H9 (cell line): ENCODE measurements at regions not wholly inside any gene's neighbourhood (a gene's known extent, or its start where the extent isn't known, plus 50 kb on each side); places are given as distances from the start of the nearest gene placed in this dataset.
"Not testable (repeated sequence)": the region's sequence is repeated elsewhere in the genome, so short reads cannot be mapped to it uniquely, and the experiment has no call there.

Experiments
- DNase-seq: peaks from one replicate; pipeline ENCODE4 v3.0.0-alpha.2; 2017
- H2AFZ ChIP-seq: one replicate; pipeline ENCODE4 v1.6.1; 2013; ENCODE audit warnings: mild to moderate bottlenecking, low read length, control low read depth, moderate library complexity
- H2AK5ac ChIP-seq: 2 replicates; pipeline ENCODE4 v1.6.1; 2013; ENCODE audit warnings: low read length, control low read depth, mixed read lengths; ENCODE audit not compliant: insufficient read length
- H2BK120ac ChIP-seq: one replicate; pipeline ENCODE4 v1.6.1; 2013; ENCODE audit warnings: low read depth, mild to moderate bottlenecking, low read length, control low read depth, inconsistent platforms; ENCODE audit not compliant: poor library complexity, severe bottlenecking
- H2BK12ac ChIP-seq: 2 replicates; pipeline ENCODE4 v1.6.1; 2013; ENCODE audit warnings: low read length, control low read depth, mixed read lengths, low read depth; ENCODE audit not compliant: insufficient read length
- H2BK15ac ChIP-seq: 2 replicates; pipeline ENCODE4 v1.6.1; 2013; ENCODE audit warnings: low read depth, low read length, control low read depth
- H2BK20ac ChIP-seq: one replicate; pipeline ENCODE4 v1.6.1; 2013; ENCODE audit warnings: low read depth, mild to moderate bottlenecking, low read length, control low read depth, inconsistent platforms; ENCODE audit not compliant: poor library complexity, severe bottlenecking
- H2BK5ac ChIP-seq: 2 replicates; pipeline ENCODE4 v1.6.1; 2013; ENCODE audit warnings: low read length, control low read depth, mixed read lengths; ENCODE audit not compliant: insufficient read length
- H3K14ac ChIP-seq: 2 replicates; pipeline ENCODE4 v1.6.1; 2013; ENCODE audit warnings: low read length, control low read depth; ENCODE audit not compliant: insufficient read depth
- H3K18ac ChIP-seq: 2 replicates; pipeline ENCODE4 v1.6.1; 2013; ENCODE audit warnings: low read depth, mild to moderate bottlenecking, mixed read lengths, low read length, control low read depth; ENCODE audit not compliant: insufficient read length
- H3K23ac ChIP-seq: 2 replicates; pipeline ENCODE4 v1.6.1; 2013; ENCODE audit warnings: low read length, control low read depth, mixed read lengths, low read depth; ENCODE audit not compliant: insufficient read length
- H3K23me2 ChIP-seq: 2 replicates; pipeline ENCODE4 v1.6.1; 2013; ENCODE audit warnings: low read depth, mild to moderate bottlenecking, mixed read lengths, low read length, control low read depth; ENCODE audit not compliant: insufficient read length, poor library complexity, severe bottlenecking
- H3K27ac ChIP-seq: 2 replicates; pipeline ENCODE4 v1.5.1; 2013; ENCODE audit warnings: low read length, control low read depth, mixed read lengths, low read depth; ENCODE audit not compliant: insufficient read length
- H3K27me3 ChIP-seq: 2 replicates; pipeline ENCODE4 v1.6.1; 2013; ENCODE audit warnings: low read length, control low read depth, inconsistent platforms; ENCODE audit not compliant: insufficient read depth
- H3K4ac ChIP-seq: 2 replicates; pipeline ENCODE4 v1.6.1; 2013; ENCODE audit warnings: low read depth, mild to moderate bottlenecking, control low read depth, inconsistent platforms, low read length, moderate library complexity
- H3K4me1 ChIP-seq: 2 replicates; pipeline ENCODE4 v1.6.1; 2013; ENCODE audit warnings: low read length, control low read depth, inconsistent platforms; ENCODE audit not compliant: insufficient read depth
- H3K4me2 ChIP-seq: 2 replicates; pipeline ENCODE4 v1.6.1; 2013; ENCODE audit warnings: low read length, control low read depth, mixed read lengths; ENCODE audit not compliant: insufficient read length, insufficient read depth
- H3K56ac ChIP-seq: 2 replicates; pipeline ENCODE4 v1.6.1; 2013; ENCODE audit warnings: low read depth, mild to moderate bottlenecking, mixed read lengths, low read length, control low read depth; ENCODE audit not compliant: insufficient read length
- H3K79me1 ChIP-seq: 2 replicates; pipeline ENCODE4 v1.6.1; 2013; ENCODE audit warnings: low read depth, mild to moderate bottlenecking, moderate library complexity, low read length, control low read depth, inconsistent platforms; ENCODE audit not compliant: insufficient read depth, poor library complexity, severe bottlenecking
- H3K79me2 ChIP-seq: 2 replicates; pipeline ENCODE4 v1.6.1; 2013; ENCODE audit warnings: low read length, control low read depth, inconsistent platforms; ENCODE audit not compliant: insufficient read depth
- H3K9ac ChIP-seq: 2 replicates; pipeline ENCODE4 v1.6.1; 2013; ENCODE audit warnings: low read length, control low read depth, mixed read lengths; ENCODE audit not compliant: insufficient read length; ENCODE audit errors: extremely low read depth
- H3K9me3 ChIP-seq: one replicate; pipeline ENCODE4 v1.6.1; 2013; ENCODE audit warnings: low read depth, low read length, inconsistent platforms; ENCODE audit not compliant: control insufficient read depth
- H3T11ph ChIP-seq: one replicate; pipeline ENCODE4 v1.6.1; 2013; ENCODE audit warnings: mild to moderate bottlenecking, low read length, control low read depth, inconsistent platforms
- H4K20me1 ChIP-seq: one replicate; pipeline ENCODE4 v1.6.1; 2013; ENCODE audit not compliant: control insufficient read depth, insufficient read length, insufficient read depth
- H4K5ac ChIP-seq: 2 replicates; pipeline ENCODE4 v1.6.1; 2013; ENCODE audit warnings: low read depth, mild to moderate bottlenecking, mixed read lengths, low read length, control low read depth; ENCODE audit not compliant: insufficient read length
- H4K8ac ChIP-seq: replicated peaks from 2 replicates; pipeline ENCODE4 v1.6.1; 2013; ENCODE audit warnings: low read length, control low read depth, mixed read lengths, low read depth; ENCODE audit not compliant: insufficient read length
- H4K91ac ChIP-seq: 2 replicates; pipeline ENCODE4 v1.6.1; 2013; ENCODE audit warnings: low read depth, mild to moderate bottlenecking, moderate library complexity, mixed read lengths, low read length, control low read depth; ENCODE audit not compliant: insufficient read length
- H3K27ac Mint-ChIP-seq, 3 experiments: 2 replicates in 2 of 3; 3 replicates in 1 of 3; pipeline ENCODE4 v1.8.0; 2020 to 2021; ENCODE audit warnings: mixed read lengths in 3 of 3, mild to moderate bottlenecking in 1 of 3, moderate library complexity in 1 of 3
- H3K27me3 Mint-ChIP-seq: 2 replicates; pipeline ENCODE4 v1.8.0; 2021; ENCODE audit warnings: low read depth, mild to moderate bottlenecking, moderate library complexity, mixed read lengths
- H3K36me3 Mint-ChIP-seq, 3 experiments: 2 replicates in 2 of 3; 3 replicates in 1 of 3; pipeline ENCODE4 v1.8.0; 2020 to 2021; ENCODE audit warnings: low read depth in 3 of 3, mixed read lengths in 3 of 3; ENCODE audit not compliant: insufficient read depth in 1 of 3
- H3K4me1 Mint-ChIP-seq, 2 experiments: 2 replicates each; pipeline ENCODE4 v1.8.0; 2020; ENCODE audit warnings: mixed read lengths in 2 of 2
- H3K4me3 Mint-ChIP-seq, 2 experiments: 2 replicates in 1 of 2; 3 replicates in 1 of 2; pipeline ENCODE4 v1.8.0; 2020 to 2021; ENCODE audit warnings: mild to moderate bottlenecking in 2 of 2, mixed read lengths in 2 of 2, moderate library complexity in 1 of 2
- H3K9me3 Mint-ChIP-seq, 2 experiments: 2 replicates in 1 of 2; 3 replicates in 1 of 2; pipeline ENCODE4 v1.8.0; 2020; ENCODE audit warnings: mild to moderate bottlenecking in 2 of 2, mixed read lengths in 2 of 2, moderate library complexity in 1 of 2
- WGBS: extraction: QIAGEN DNeasy Blood & Tissue Kit; methylation state at CpG from one replicate; pipeline ENCODE4 v1.1.7; 2013; ENCODE audit warnings: missing lambda C conversion rate, low lambda C conversion rate, mixed read lengths; ENCODE audit not compliant: insufficient read length; ENCODE audit errors: extremely low coverage; 5-methylcytosine and 5-hydroxymethylcytosine counted together
- TF ChIP-seq, protein P1 (sequence below): fragments of 200-600 bp; sonication (generic); conservative IDR thresholded peaks from 3 replicates; pipeline ENCODE4 v1.8.0; 2021; ENCODE audit warnings: antibody characterized with exemption, mild to moderate bottlenecking

DNA sequence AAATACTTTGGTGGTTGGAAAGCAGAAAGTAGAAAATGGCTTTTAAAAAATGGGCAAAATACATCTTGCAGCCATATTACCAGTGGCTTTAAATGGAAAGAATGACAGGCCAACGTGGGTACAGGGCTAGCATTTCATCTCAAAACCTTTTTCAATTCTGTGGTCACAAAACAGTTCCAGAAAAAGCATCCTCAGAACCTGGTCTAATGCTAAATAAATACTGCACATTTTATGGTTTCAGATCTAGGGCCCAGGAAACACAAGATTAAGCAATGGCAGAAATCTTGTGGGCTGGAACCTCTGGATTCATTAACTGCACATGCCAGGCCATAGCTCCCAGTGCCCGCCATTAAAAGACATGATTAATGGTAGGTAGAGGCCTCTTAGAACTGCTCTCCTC, 470.2 kb upstream of the RASGRP1 start:
- H3K4me1 Mint-ChIP-seq: no peaks in the 10 kb centered on the region
- Histone ChIP-seq H3K9ac (no peak overlapping the region), H3K56ac (no peak overlapping the region), H2BK120ac (no peak overlapping the region), H3K79me1 (no peaks in the 10 kb centered on the region), H2BK12ac (no peak overlapping the region), H3K4ac (no peak overlapping the region), H4K20me1 (no peaks in the 10 kb centered on the region), H3K23ac (no peak overlapping the region), H2AFZ (no peak overlapping the region), H3K79me2 (no peaks in the 10 kb centered on the region), H4K91ac (no peak overlapping the region), H3K18ac (no peak overlapping the region), H2BK20ac (no peak overlapping the region), H3T11ph (no peak overlapping the region), H2AK5ac (no peak overlapping the region), H4K8ac (no peak overlapping the region), H3K23me2 (no peaks in the 10 kb centered on the region), H3K4me1 (no peaks in the 10 kb centered on the region), H3K4me2 (no peak overlapping the region), H3K9me3 (no peaks in the 10 kb centered on the region), H4K5ac (no peak overlapping the region), H2BK5ac (no peak overlapping the region), H3K14ac (no peak overlapping the region), H3K27ac (no peak overlapping the region), H3K27me3 (no peaks in the 10 kb centered on the region), H2BK15ac (no peak overlapping the region)
- H3K27me3 Mint-ChIP-seq: peaks cover 3% of the 10 kb centered on the region; the same call in 1 of the 2 replicates
- TF ChIP-seq, protein P1, sequence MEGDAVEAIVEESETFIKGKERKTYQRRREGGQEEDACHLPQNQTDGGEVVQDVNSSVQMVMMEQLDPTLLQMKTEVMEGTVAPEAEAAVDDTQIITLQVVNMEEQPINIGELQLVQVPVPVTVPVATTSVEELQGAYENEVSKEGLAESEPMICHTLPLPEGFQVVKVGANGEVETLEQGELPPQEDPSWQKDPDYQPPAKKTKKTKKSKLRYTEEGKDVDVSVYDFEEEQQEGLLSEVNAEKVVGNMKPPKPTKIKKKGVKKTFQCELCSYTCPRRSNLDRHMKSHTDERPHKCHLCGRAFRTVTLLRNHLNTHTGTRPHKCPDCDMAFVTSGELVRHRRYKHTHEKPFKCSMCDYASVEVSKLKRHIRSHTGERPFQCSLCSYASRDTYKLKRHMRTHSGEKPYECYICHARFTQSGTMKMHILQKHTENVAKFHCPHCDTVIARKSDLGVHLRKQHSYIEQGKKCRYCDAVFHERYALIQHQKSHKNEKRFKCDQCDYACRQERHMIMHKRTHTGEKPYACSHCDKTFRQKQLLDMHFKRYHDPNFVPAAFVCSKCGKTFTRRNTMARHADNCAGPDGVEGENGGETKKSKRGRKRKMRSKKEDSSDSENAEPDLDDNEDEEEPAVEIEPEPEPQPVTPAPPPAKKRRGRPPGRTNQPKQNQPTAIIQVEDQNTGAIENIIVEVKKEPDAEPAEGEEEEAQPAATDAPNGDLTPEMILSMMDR: no peak
- no CpG with 5 or more reads among the region's 2 CpGs for WGBS
- H3K27ac Mint-ChIP-seq: no peak overlapping the region
- no peak for DNase-seq
- H3K36me3 Mint-ChIP-seq: peaks cover 0 to 2% (median 0%) of the 10 kb centered on the region in 3 experiments; a peak in 1 of 7 replicates
- peaks cover 0 to 3% of the 10 kb centered on the region in 2 experiments; a peak in 1 of 5 replicates for H3K9me3 Mint-ChIP-seq
- H3K4me3 Mint-ChIP-seq: no peak overlapping the region

DNA sequence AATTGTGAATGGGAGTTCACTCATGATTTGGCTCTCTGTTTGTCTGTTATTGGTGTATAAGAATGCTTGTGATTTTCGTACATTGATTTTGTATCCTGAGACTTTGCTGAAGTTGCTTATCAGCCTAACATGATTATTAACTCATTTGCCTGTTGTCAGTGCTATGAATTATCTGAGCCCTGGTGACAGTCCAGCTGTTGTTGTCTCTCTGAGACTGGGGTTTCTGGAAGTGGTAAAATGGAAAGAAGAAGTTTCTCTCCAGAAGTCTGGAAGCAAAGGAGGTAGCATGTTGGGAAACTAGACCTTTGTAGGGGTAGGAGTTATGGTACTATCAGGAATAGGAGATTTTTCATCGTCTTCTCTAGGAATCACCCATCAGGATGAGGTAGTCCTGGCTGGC, 473.0 kb upstream of the RASGRP1 start:
- H3K4me1 ChIP-seq, H3K79me1 ChIP-seq, DNase-seq, H2BK5ac ChIP-seq, H2AK5ac ChIP-seq, H3K27me3 Mint-ChIP-seq, H3K23me2 ChIP-seq, H4K20me1 ChIP-seq, H3K27ac ChIP-seq, H3K9ac ChIP-seq, H3K18ac ChIP-seq, H3K36me3 Mint-ChIP-seq, H3K27ac Mint-ChIP-seq, H4K91ac ChIP-seq, H3K9me3 ChIP-seq, H2AFZ ChIP-seq, H2BK120ac ChIP-seq, H3K14ac ChIP-seq, H2BK12ac ChIP-seq, H3K9me3 Mint-ChIP-seq, H3K27me3 ChIP-seq, H3K79me2 ChIP-seq, H3T11ph ChIP-seq, H4K5ac ChIP-seq, H2BK15ac ChIP-seq, H3K56ac ChIP-seq, H4K8ac ChIP-seq, H3K4ac ChIP-seq, H3K23ac ChIP-seq, H2BK20ac ChIP-seq, H3K4me3 Mint-ChIP-seq, H3K4me2 ChIP-seq, H3K4me1 Mint-ChIP-seq: not testable (repeated sequence)
- no CpG with 5 or more reads among the region's 2 CpGs for WGBS
